Testis (tissue), 2 donors: ENCODE measurements at regions not wholly inside any gene's neighbourhood (a gene's known extent, or its start where the extent isn't known, plus 50 kb on each side); places are given as distances from the start of the nearest gene placed in this dataset.

ENCODE experiments used
- DNase-seq: peaks from one replicate; pipeline ENCODE4 v3.0.0-alpha.2; 2019
- H3K27ac ChIP-seq, 2 donors: fragments of 200-600 bp; sonication (generic); one replicate each; pipeline ENCODE4 v1.5.1; 2019
- H3K27me3 ChIP-seq: fragments of 200-600 bp; sonication (generic); one replicate; pipeline ENCODE4 v1.5.1; 2019
- H3K36me3 ChIP-seq: fragments of 200-600 bp; sonication (generic); one replicate; pipeline ENCODE4 v1.5.1; 2017; ENCODE audit warnings: low read depth; ENCODE audit errors: missing control alignments
- H3K4me1 ChIP-seq: fragments of 200-600 bp; sonication (generic); one replicate; pipeline ENCODE4 v1.5.1; 2019
- H3K4me3 ChIP-seq, 2 donors: fragments of 200-600 bp; sonication (generic); one replicate each; pipeline ENCODE4 v1.5.1; 2017 to 2019
- H3K9me3 ChIP-seq: fragments of 200-600 bp; sonication (generic); one replicate; pipeline ENCODE4 v1.5.1; 2017
- POLR2A ChIP-seq: fragments of 450-650 bp; IDR thresholded peaks from one replicate; pipeline ENCODE4 v1.6.1; 2017; ENCODE audit warnings: antibody characterized with exemption, mild to moderate bottlenecking, moderate library complexity
- WGBS, 2 donors: methylation state at CpG; one replicate each; pipeline ENCODE4 v1.1.5; 2018; 5-methylcytosine and 5-hydroxymethylcytosine counted together
- intact Hi-C: fragments of 100-400 bp; cut with DNase I; formaldehyde crosslinking; loops from one replicate; pipeline ENCODE4 v1.15.1; 2023; ENCODE audit warnings: low total_unique reads
- TF ChIP-seq, protein P1 (sequence below), 3 experiments: fragments of 450-650 bp in 2 of 3; fragments of 200-600 bp in 1 of 3; sonication (generic) in 1 of 3; IDR thresholded peaks; one replicate each; pipeline ENCODE4 v1.5.1; 2016 to 2019; ENCODE audit warnings: antibody characterized with exemption in 3 of 3, mild to moderate bottlenecking in 2 of 3, moderate library complexity in 1 of 3

DNA sequence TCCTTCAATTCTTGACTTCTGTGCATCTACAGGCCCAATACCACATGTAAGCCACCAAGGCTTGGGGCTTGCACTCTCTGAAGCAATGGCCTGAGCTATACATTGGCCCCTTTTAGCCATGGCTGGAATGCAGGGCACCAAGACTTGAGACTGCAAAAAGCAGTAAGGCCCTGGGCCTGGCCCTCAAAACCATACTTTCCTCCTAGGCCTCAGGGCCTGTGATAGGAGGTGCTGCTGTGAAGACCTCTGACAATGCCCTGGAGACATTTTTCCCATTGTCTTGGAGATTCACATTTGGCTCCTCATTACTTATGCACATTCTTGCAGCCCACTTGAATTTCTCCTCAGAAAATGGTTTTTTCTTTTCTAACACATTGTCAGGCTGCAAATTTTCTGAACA, 68.5 kb upstream of the FSTL5 start:
- intact Hi-C loops: no loop called here
- no peaks in the 10 kb centered on the region for H3K27me3 ChIP-seq
- H3K9me3 ChIP-seq: no peaks in the 10 kb centered on the region
- H3K4me3 ChIP-seq: no peak overlapping the region
- no peak overlapping the region for H3K27ac ChIP-seq
- no peaks in the 10 kb centered on the region for H3K4me1 ChIP-seq
- TF ChIP-seq, protein P1, sequence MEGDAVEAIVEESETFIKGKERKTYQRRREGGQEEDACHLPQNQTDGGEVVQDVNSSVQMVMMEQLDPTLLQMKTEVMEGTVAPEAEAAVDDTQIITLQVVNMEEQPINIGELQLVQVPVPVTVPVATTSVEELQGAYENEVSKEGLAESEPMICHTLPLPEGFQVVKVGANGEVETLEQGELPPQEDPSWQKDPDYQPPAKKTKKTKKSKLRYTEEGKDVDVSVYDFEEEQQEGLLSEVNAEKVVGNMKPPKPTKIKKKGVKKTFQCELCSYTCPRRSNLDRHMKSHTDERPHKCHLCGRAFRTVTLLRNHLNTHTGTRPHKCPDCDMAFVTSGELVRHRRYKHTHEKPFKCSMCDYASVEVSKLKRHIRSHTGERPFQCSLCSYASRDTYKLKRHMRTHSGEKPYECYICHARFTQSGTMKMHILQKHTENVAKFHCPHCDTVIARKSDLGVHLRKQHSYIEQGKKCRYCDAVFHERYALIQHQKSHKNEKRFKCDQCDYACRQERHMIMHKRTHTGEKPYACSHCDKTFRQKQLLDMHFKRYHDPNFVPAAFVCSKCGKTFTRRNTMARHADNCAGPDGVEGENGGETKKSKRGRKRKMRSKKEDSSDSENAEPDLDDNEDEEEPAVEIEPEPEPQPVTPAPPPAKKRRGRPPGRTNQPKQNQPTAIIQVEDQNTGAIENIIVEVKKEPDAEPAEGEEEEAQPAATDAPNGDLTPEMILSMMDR (IDR thresholded peaks at IDR 0.05): no peak
- no peak for TF ChIP-seq POLR2A
- DNase-seq: no peak
- H3K36me3 ChIP-seq: no peaks in the 10 kb centered on the region

DNA sequence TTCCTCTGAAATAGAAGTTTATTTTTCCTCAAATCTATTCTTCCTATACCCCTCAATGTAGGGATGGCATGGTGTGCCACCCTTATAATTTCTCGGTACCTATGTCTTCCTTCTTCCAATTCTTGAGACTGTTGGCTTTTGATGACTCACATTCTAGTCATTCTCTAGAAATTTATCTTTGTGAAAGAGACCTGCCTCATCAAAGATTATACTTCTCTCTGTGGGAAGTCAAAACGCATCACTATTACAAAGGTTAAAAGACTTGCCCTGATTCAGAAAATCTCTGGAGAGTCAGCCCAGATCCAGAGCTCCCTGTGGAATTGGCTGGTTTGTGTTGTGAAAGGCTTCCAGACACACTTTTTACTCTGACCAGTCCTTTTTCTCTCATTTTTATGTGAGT, 65.9 kb upstream of the FSTL5 start:
- 85 to 86% methylated on average over 2 of the region's 2 CpGs for WGBS, 2 donors
- Histone ChIP-seq H3K36me3 (no peaks in the 10 kb centered on the region), H3K27me3 (no peaks in the 10 kb centered on the region), H3K4me3 (no peak overlapping the region), H3K27ac (no peak overlapping the region), H3K9me3 (no peaks in the 10 kb centered on the region), H3K4me1 (no peaks in the 10 kb centered on the region)
- no peak for DNase-seq
- TF ChIP-seq, protein P1 (IDR thresholded peaks at IDR 0.05): no peak
- no peak for TF ChIP-seq POLR2A
- intact Hi-C loops: no loop called here

DNA sequence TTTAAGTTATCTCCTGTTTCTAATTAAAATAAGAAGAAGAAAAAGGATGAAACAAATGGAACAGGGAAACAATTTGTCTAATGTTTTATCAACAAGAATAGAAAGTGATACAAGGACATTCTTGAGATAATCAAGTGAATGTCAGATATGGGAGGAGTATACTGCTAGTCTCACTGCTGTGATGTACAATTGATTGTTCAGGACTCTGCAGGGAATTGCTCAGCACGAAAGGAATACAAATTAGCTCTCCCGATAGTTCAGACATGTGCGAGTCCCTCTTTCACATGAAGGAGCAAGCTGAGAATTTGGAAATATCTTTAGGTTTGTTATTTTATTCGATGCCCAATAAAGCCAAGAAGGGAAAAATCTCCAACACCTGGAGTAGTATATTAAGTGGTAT, 57.3 kb upstream of the FSTL5 start:
- 44 to 51% methylated on average over 4 of the region's 4 CpGs for WGBS, 2 donors
- no peaks in the 10 kb centered on the region for H3K9me3 ChIP-seq
- no peak for DNase-seq
- no peak for TF ChIP-seq POLR2A
- TF ChIP-seq, protein P1 (IDR thresholded peaks at IDR 0.05): no peak
- no peaks in the 10 kb centered on the region for H3K36me3 ChIP-seq
- intact Hi-C loops: no loop called here
- no peak overlapping the region for H3K4me3 ChIP-seq
- no peak overlapping the region for H3K27ac ChIP-seq
- H3K27me3 ChIP-seq: no peaks in the 10 kb centered on the region
- no peaks in the 10 kb centered on the region for H3K4me1 ChIP-seq
